ENCODE measurements at regions not wholly inside any gene's neighbourhood (a gene's known extent, or its start where the extent isn't known, plus 50 kb on each side); places are given as distances from the start of the nearest gene placed in this dataset.
"Not testable (repeated sequence)": the region's sequence is repeated elsewhere in the genome, so short reads cannot be mapped to it uniquely, and the experiment has no call there.

GRCh38 chr10:27383595-27384542 lies 120.2 kb upstream of the RAB18 start:
- peak; percentile 66 for DNase-seq

DNA sequence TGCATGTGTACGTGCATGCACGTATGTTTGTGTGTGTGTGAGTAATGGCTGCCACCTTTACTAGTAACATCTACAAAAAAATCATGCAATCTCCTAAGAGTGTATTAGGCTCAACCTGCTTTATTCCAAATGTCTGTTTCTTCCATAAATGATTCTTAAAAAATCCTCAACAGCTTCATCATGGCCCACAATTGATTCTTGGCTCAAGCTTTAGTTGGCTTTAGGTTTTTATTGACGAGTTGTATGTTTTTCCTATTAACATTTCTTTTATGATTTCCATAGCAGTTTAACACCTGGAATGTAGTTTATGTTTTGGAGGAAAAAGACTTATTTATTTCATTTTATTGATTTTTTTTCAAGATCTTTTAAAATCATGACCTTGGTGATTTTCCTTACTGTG lies 121.9 kb upstream of the RAB18 start:
- DNase-seq, result no peak

DNA sequence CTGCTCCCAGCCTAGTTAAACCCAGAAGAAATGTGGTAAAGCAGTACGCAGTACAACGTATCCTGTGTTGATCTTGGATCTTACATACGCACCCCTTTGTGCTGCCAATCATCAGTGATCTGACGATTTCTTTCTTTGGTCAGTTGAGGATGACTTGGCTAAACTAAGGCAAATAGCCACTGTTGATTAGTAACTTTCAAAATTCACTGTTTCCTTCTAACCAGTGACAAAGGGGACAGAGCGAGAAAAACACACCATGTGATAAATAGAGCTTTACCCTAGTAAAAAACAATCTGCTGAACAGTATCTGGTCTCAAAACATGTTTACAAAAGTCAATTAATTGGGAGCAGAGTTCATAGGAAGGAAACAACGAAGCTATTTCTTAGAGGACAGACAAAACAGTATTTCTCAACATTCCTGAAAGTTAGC lies 123.2 kb upstream of the RAB18 start:
- DNase-seq, result no peak

DNA sequence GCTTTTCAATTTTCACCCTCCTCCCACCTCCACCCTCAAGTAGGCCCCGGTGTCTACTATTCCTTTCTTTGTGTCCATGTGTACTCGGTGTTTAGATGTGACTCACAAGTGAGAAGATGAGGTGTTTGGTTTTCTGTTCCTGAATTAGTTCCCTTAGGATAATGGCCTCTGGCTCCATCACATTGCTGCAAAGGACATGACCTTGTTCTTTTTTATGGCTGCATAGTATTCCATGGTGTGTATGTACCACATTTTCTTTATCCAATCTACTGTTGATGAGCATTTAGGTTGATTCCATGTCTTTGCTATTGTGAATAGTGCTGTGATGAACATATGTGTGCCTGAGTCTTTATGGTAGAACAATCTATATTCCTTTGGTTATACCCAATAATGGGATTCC lies 125.1 kb upstream of the RAB18 start:
- DNase-seq, result not testable (repeated sequence)

GRCh38 chr10:27373566-27374160 lies 130.4 kb upstream of the RAB18 start:
- no peak for DNase-seq

- no peak for DNase-seq
Observed at GRCh38 chr10:27372095-27372494, 131.5 kb upstream of the ACBD5 start.

GRCh38 chr10:27371375-27371774 lies 130.8 kb upstream of the ACBD5 start:
- not testable (repeated sequence) for DNase-seq

GRCh38 chr10:27369880-27370279 lies 129.3 kb upstream of the ACBD5 start:
- DNase-seq, result no peak

- DNase-seq, result no peak
Observed at GRCh38 chr10:27368706-27369105, 128.1 kb upstream of the ACBD5 start.

DNA sequence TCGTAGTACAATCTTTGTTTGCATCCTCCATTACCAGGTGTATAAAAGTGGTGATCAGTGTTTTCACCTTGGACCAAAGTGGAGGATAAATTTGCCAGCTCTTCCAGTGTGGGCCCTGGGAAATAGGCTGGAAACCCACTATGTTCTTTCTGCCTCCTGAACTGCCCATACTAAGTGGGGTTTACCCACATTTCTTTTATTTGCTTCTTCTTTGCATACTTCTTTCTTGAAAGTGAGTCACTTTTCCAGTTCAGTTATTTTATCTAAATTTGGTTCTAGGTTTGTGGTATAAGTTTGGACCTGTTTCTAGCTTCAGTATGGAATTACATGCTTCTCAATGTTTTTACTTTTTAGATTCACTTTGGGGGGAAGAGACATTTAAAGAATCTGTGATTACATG lies 126.2 kb upstream of the ACBD5 start:
- no peak for DNase-seq

DNA sequence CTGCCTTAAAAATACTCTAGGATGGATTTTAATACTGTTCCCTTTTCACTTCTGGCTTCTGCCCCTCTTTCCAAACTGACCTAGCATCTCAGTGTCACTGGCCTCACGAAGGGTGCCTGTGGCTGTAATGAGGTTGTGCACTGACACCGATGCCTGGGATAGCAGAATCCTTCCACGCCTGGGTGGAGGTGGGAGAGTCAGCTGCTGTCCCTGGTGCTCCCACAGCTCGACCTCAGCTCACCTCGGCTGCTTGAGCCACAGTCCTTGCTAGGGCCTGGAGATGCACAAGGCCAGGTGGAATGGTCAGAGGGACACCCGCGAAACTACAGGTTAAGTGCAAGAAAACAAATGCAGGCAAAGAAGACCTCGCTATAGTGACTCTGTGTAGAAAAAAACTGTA lies 123.4 kb upstream of the ACBD5 start:
- DNase-seq, result no peak

DNA sequence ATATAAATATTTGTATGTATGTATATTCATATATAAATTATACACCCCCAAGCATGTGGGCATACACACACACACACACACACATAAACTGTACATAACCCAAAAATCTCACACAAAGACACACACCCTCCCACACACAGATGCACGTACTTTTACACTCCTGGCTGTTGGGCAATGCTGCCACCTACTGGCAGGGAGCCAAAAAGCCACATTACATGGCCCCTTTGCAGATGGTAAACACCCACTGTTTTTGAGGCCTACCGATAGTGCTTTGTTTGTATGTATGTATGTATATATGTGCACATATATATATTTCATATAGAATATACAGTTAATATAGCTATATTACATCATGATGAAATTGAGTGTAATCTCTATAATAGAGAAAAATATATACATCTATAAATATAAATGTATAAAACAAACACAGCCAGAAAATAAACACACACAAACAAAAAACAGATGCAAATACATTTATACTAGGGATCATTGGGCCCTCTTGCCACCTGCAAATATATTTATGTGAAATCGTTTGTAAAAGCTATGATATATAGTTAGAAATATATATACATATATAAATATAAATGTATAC lies 120.1 kb upstream of the ACBD5 start:
- DNase-seq, result peak; percentile 70

- no peak for DNase-seq
Observed at GRCh38 chr10:27359792-27360355, 119.3 kb upstream of the ACBD5 start.

DNA sequence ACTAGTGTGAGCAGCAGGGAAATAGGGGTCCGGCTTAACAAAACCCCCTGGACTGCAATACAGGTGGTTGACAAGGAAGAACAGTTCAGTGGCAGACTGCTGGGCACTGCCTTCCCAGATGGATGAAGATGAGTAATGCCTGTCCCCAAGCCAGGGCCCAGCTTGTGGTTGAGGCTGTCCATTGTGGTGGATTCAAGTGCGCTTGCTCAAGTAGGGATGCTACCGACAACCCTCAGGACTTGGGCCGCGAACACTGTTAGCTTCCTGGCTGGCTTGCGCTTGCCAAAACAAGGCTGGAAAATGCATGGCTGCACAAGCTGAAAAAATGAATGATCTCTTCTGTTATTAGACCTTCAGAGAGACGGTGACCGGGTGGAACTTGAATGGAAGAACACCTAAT lies 116.1 kb upstream of the ACBD5 start:
- DNase-seq, result peak; percentile 19

GRCh38 chr10:27355918-27356573 lies 115.4 kb upstream of the ACBD5 start:
- peak; percentile 12 for DNase-seq

DNA sequence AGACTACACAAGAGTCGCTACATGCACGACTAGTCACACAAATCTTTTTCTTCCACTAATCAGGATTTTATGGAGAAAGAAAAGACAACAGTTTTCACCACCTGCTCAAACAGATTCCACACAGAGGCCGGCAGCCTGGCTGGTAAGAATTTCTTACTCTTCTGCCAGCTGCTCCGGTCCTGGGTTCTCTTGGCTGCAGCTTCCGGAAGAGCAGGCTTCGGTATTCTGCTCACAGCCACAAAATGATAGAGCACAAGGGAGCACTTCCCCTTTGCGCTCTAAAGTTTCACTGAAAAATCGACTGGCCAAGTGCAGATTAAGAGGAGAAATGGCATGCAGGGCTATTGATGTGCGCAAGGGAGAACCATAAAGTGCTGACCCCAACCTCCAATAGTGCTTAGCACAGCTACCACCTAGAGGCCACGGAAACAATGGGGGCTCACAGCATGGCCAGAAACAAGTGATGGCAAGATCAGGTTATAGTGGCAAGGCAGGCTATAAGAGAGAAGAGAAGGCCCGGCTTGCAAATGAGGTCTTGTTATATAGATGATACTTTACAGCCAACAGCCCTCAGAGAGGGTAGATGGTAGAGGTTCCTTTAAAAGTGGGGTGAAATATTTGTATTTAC lies 114.2 kb upstream of the ACBD5 start:
- DNase-seq, result peak; percentile 89

- DNase-seq, result peak; percentile 15
Observed at GRCh38 chr10:27354100-27354499, 113.5 kb upstream of the ACBD5 start.

DNA sequence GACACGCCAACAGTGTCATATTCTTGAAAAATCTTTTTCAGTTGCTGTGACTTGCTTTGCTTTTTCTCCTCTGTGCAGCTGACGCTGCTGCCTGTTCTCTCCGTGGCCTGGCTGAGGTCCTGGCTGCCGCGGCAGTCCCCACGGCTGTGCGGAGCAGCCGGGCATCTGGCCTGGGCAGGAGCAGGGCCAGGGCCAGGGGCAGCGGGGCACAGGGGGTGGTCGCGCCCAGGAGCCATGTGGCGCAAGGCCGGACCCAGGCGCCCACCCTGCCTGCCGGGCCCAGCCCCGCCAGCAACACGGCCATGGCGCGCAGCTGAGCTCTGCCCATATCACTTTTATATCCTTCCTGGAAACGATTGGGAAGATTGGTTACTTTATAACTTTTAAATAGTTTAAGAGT lies 109.4 kb upstream of the ACBD5 start:
- no peak for DNase-seq

- peak; percentile 40 for DNase-seq
Observed at GRCh38 chr10:27347827-27348207, 107.2 kb upstream of the ACBD5 start.

GRCh38 chr10:27345455-27345920 lies 104.9 kb upstream of the ACBD5 start:
- peak; percentile 48 for DNase-seq

GRCh38 chr10:27344568-27345454 lies 104.2 kb upstream of the ACBD5 start:
- no peak for DNase-seq

Measured in MV-4-11 (cell line).